ENCODE measurements at regions not wholly inside any gene's neighbourhood (a gene's known extent, or its start where the extent isn't known, plus 50 kb on each side); places are given as distances from the start of the nearest gene placed in this dataset.

DNA sequence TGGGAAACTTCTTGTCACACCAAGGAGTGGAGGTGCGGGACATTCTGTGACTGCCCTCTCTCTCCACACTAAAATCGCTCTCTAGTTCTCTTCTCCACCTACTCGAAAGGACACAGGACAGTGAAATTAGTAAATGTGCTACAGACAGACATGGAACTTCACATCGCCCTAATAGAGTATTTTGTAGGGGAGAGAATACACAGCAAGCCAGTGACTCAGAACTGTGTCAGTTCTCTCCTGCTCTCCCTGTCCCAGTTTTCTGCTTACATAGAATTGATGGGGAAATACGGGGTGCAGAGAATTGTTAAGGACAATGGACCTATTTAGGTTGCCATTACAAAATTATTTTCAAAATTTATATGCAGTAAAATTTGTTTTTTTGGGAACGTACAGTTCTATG, 159.6 kb upstream of the GADL1 start:
- no peak for DNase-seq
- Mint-ChIP-seq H3K27ac (no peak overlapping the region), H3K9me3 (peaks cover 4% of the 10 kb centered on the region), H3K27me3 (ENCODE audit: insufficient read depth) (peaks cover 4% of the 10 kb centered on the region; the same call in 1 of the 2 replicates), H3K4me3 (no peak overlapping the region), H3K4me1 (ENCODE audit: low read depth) (peaks cover 22% of the 10 kb centered on the region), H3K36me3 (ENCODE audit: low read depth) (peaks cover 11% of the 10 kb centered on the region)
- TF ChIP-seq, protein P1, sequence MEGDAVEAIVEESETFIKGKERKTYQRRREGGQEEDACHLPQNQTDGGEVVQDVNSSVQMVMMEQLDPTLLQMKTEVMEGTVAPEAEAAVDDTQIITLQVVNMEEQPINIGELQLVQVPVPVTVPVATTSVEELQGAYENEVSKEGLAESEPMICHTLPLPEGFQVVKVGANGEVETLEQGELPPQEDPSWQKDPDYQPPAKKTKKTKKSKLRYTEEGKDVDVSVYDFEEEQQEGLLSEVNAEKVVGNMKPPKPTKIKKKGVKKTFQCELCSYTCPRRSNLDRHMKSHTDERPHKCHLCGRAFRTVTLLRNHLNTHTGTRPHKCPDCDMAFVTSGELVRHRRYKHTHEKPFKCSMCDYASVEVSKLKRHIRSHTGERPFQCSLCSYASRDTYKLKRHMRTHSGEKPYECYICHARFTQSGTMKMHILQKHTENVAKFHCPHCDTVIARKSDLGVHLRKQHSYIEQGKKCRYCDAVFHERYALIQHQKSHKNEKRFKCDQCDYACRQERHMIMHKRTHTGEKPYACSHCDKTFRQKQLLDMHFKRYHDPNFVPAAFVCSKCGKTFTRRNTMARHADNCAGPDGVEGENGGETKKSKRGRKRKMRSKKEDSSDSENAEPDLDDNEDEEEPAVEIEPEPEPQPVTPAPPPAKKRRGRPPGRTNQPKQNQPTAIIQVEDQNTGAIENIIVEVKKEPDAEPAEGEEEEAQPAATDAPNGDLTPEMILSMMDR (IDR thresholded peaks at IDR 0.05): no peak

DNA sequence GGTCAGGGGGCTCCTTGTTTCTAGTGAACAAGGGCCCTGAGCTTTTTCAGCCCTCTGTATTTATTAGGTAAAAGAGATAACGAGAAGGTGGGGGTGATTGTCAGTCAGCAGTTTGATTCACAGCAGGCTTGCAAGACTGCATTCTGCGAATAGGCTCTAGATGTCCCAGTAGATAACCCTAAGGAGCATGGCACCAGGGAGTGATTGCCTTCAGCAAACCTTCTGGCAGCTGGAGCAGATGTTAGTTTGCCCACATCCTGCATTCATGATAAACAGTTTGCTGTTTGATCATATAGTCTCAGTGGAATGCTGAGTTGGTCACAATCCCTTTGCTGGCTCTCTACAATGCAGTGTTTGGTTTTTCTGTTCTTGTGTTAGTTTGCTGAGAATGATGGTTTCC, 161.3 kb upstream of the GADL1 start:
- H3K4me1 Mint-ChIP-seq (ENCODE audit: low read depth): peaks cover 22% of the 10 kb centered on the region
- H3K4me3 Mint-ChIP-seq: no peak overlapping the region
- H3K36me3 Mint-ChIP-seq (ENCODE audit: low read depth): peaks cover 16% of the 10 kb centered on the region
- TF ChIP-seq, protein P1 (IDR thresholded peaks at IDR 0.05): no peak
- DNase-seq: no peak
- H3K9me3 Mint-ChIP-seq: peaks cover 10% of the 10 kb centered on the region
- H3K27me3 Mint-ChIP-seq (ENCODE audit: insufficient read depth): peaks cover 1% of the 10 kb centered on the region; the same call in 1 of the 2 replicates
- H3K27ac Mint-ChIP-seq: no peak overlapping the region

DNA sequence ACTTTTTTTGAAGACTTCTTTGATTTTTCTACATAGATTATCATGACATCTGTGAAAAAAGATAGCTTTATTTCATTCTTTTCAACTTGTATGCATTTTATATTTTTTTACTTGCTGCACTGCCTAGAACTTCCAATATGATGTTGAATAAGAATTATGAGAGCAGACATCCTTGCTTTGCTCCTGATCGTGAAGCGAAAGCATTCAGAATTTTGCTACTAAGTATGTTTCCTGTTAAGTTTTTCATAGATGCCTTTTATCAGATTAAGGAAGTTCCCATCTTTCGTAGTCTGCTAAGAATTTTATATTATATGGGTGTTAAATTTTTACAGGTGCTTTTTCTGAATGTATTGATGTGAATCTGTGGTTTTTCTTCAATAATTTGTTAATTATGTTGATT, 163.4 kb upstream of the GADL1 start:
- no peak overlapping the region for H3K4me3 Mint-ChIP-seq
- peaks cover 10% of the 10 kb centered on the region for H3K9me3 Mint-ChIP-seq
- no peak overlapping the region for H3K27ac Mint-ChIP-seq
- TF ChIP-seq, protein P1 (IDR thresholded peaks at IDR 0.05): no peak
- no peaks in the 10 kb centered on the region for H3K27me3 Mint-ChIP-seq (ENCODE audit: insufficient read depth)
- peaks cover 11% of the 10 kb centered on the region for H3K36me3 Mint-ChIP-seq (ENCODE audit: low read depth)
- peaks cover 22% of the 10 kb centered on the region for H3K4me1 Mint-ChIP-seq (ENCODE audit: low read depth)
- DNase-seq: no peak

DNA sequence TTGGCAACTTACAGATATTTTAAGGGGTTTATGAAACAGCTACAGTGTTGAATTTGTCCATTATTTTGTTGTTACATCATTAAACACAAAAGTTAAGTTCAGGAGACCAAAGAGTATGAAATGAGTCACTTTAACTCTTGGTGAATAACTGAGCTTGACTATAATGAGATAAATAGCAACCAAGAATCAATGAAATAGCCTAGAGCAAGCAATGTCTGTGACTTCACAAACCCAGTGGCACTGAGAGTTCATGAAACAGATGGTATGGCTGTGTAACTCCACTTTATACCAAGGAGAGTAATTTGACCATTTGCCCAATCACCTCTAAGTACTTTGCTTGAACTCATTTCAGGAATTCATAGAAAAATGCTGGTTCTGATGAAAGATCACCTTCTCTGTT, 169.6 kb upstream of the GADL1 start:
- peaks cover 10% of the 10 kb centered on the region for H3K36me3 Mint-ChIP-seq (ENCODE audit: low read depth)
- peaks cover 41% of the 10 kb centered on the region for H3K4me1 Mint-ChIP-seq (ENCODE audit: low read depth)
- H3K27me3 Mint-ChIP-seq (ENCODE audit: insufficient read depth): no peaks in the 10 kb centered on the region; the same call in 1 of the 2 replicates
- no peak overlapping the region for H3K27ac Mint-ChIP-seq
- H3K4me3 Mint-ChIP-seq: no peak overlapping the region
- H3K9me3 Mint-ChIP-seq: peaks cover 6% of the 10 kb centered on the region
- TF ChIP-seq, protein P1 (IDR thresholded peaks at IDR 0.05): no peak
- DNase-seq: peak; percentile 32

DNA sequence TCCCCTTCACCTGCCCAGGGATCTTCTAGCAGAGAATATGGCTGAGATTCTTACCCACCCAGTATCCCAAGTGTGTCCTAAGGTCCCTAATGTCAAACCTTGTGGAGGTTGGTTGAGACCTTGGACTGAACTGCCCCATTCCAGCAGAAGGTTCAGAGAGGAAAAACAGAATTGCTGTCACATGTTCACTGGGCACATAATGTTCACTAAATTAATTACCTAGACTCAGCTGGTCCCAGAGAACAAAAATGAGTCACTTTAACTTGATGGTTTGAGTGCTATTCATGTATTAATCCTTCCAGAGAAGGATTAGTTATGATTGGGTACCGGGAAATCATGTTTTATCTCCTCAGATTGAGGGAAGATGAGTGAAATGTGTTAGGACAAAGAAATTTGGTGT, 171.3 kb upstream of the GADL1 start:
- peaks cover 41% of the 10 kb centered on the region for H3K4me1 Mint-ChIP-seq (ENCODE audit: low read depth)
- TF ChIP-seq, protein P1 (IDR thresholded peaks at IDR 0.05): no peak
- H3K27me3 Mint-ChIP-seq (ENCODE audit: insufficient read depth): no peaks in the 10 kb centered on the region; the same call in 1 of the 2 replicates
- no peak for DNase-seq
- H3K36me3 Mint-ChIP-seq (ENCODE audit: low read depth): peaks cover 13% of the 10 kb centered on the region
- no peaks in the 10 kb centered on the region; the same call in 1 of the 2 replicates for H3K9me3 Mint-ChIP-seq
- no peak overlapping the region for H3K27ac Mint-ChIP-seq
- H3K4me3 Mint-ChIP-seq: no peak overlapping the region

DNA sequence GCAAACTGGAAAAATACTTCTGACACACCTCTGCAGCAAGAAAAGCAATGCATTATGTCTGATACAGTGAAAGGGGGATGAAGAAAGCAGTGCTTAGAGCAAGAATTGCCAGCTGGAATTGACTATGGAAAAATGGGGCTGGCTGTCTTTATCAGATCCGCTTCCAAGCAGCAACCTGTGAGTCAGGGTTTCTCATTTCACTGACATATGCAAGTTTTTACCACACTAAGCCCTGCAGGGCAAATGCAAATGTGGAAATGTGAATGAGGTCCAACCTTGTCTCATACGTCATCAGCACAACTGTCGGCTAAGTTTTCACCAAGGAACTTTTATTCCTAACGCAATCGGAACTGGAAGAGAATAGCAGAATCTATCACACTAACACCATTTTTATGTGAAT, 172.5 kb upstream of the GADL1 start:
- H3K27ac Mint-ChIP-seq: peak overlapping the region; percentile 14
- H3K36me3 Mint-ChIP-seq (ENCODE audit: low read depth): peaks cover 22% of the 10 kb centered on the region
- H3K4me3 Mint-ChIP-seq: peak overlapping the region; percentile 43
- peak; percentile 95 for DNase-seq
- TF ChIP-seq, protein P1 (IDR thresholded peaks at IDR 0.05): no peak
- peaks cover 4% of the 10 kb centered on the region for H3K9me3 Mint-ChIP-seq
- H3K27me3 Mint-ChIP-seq (ENCODE audit: insufficient read depth): no peaks in the 10 kb centered on the region; the same call in 1 of the 2 replicates
- H3K4me1 Mint-ChIP-seq (ENCODE audit: low read depth): peaks cover 41% of the 10 kb centered on the region
